Activated CD4-positive, CD25-positive, alpha-beta regulatory T cell treated with anti-CD3 and anti-CD28 coated beads, Interleukin-2, amount 50 U/mL, for 72 hours (primary cell): ENCODE measurements at regions not wholly inside any gene's neighbourhood (a gene's known extent, or its start where the extent isn't known, plus 50 kb on each side); places are given as distances from the start of the nearest gene placed in this dataset.

Source experiments
- DNase-seq: peaks from one replicate; pipeline ENCODE4 v3.0.0; 2021

DNA sequence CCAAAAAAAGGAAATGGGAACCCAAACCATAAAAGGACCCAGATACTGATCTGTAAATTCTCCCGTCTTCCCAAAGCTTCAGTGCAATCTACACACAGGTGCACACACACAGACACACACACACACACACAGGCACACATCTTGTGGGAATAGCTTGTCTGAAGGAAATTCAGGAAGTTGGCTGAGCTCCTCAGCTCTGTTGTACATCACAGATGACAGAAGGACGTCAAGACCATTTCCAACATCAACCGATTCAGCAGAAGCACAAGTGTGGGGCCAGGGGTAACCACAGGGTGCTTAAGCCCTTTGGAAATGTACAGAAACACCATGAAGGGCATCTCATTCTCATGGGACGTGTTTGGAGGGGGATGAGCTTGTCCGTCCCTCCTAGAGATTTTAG, 498.1 kb upstream of the PSMD7 start:
- DNase-seq = no peak

DNA sequence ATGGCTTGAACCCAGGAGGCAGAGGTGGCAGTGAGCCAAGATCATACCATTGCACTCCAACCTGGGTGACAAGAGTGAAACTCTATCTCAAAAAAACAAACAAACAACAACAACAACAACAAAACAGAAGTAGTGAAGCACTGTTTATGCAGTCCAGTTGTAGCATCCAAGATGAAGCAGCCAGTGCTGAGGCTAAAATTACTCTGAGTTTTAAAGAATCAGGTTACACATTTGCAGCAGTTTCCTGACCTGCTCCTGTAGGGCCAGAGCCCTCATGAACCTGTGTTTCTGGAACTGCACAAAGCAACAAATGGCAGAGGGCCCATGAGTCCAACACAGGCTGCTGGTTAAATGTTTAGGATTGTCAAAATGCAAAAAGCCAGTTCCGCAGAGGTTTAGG, 499.5 kb upstream of the PSMD7 start:
- no peak for DNase-seq

DNA sequence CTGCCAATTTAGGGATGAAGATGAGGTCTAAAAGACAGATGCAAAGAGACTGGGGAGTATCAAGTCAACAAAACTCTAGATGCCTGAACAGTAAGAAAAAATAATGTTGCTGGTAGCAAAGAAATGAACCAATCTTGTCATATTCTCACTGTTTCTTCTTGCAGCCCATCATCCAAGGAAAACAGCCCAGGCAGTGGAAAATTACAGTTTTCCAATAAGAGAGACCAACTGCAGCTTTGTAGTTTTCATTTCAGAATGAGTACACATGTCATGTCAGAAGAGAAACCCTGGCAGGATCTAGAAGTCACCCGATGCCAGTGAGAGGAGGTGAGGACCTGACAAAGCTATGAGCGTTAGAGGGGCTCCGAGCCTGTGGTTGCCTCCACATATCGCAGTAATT, 500.4 kb upstream of the PSMD7 start:
- DNase-seq = no peak

DNA sequence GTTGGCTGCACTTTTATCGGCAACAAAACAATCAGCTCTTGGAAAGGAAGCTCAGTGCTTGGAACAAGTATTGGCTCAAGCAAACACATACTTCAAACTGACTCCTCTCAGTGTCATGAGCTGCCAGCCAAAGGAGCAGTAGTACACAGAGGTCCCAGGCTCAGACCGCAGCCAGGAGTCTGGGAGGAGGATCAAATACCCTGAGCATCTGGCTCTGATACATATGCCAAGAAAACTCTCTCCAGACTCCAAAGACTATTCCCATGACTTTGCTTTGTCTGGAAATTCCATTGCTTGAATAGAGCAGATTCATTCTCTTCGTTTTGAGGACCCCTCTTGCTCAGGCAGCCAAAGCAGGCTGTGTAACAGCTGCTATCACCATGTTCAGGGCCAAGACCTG, 501.6 kb upstream of the PSMD7 start:
- no peak for DNase-seq

DNA sequence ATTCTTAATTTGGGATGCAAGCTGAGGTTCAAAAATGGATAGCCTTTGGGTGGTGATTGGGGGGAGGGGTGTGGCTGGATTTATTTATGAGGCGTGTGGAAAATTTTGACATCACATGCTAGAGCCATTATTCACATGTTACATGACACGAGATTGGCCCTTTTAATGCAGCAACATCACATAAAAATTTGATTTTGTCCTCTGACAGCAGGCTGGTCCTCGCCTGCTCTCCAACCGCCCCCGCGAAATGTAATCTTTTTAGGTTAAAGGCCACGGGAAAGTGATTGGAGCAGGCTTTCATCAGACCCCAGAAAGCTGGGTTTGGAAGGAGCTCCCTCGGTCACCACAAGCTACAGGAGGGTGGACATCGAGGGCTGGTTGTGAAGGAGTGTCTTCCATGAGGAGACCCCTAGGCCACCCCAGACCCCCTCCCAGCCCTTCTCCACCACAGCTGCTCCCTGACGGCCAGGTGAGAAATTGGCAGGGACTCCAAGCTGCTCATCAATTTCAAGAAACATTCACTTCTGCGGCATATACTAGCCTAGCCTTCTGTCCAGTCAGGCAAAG, 502.7 kb upstream of the PSMD7 start:
- no peak for DNase-seq

DNA sequence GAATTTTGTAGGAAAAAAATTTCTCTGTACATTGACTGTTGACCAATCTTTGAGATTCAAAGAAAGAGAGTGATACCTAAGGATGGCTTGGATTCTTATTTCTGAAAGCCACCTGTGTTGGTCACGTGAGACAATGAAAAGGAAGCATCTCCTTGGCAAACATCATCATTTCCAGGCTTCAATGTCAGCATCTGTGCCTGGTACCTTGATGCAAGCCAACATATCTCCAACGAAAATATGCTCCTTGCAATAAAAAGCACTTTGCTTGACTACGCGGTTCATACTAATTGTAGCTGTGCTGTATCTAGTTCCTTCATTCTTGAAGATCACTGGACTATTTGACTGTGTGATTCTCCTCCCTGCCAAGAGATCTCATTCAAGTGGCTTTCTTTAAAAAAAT, 503.4 kb upstream of the PSMD7 start:
- no peak for DNase-seq

DNA sequence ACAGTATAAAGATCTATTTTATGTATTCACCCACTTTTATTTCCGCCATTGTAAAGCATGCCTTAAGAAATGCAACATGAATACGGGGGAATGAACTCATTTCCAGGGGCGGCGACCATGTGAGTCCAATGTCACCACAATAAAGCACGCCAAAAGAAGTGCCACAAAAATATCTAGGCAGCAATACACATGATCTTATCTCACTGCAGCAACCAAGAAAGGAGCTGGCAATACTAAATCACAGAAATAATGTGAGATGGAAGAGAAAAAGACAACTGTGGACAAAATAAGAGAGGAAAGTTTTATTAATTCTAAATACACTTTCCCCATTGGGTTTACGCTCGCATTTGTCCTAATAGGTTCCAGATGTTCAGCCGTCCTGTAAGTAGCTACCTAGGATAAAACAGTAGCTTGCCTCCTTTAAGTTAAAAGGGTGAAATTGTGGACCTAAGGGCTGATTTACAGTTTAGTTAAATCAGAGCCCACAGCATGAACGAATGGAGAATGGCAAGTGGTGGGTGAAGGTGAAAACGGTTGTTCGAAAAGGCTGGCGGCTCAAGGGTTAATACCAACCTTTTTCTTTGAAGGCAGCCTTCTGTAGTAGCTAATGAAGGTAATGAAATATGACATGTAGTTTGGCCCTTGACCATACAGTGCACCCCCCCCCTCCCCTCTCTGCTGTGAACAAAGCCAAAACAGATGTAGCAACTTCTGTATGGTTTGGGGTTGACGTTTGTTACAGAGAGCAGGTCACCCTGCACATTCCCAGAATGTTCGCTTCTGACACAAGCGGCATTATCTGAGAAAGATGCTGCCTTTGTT, 504.2 kb upstream of the PSMD7 start:
- no peak for DNase-seq

DNA sequence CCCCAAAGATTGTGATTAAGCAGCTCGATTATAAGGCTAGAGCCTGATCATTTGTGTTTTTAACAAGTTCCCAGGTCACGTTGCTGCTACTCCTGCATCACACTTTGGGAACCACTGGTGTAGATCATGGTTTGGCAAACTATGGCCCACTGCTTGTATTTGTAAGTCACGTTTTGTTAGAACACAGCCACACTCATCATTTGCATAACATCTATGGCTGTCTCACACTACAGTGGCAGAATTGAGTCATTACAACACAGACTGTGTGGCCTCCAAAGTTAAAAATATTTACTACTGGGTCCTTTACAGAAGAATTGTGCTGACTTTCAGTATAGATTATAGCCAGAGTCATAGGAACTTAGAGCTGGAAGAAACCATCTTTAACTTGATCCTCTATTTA, 515.3 kb upstream of the PSMD7 start:
- DNase-seq = no peak

DNA sequence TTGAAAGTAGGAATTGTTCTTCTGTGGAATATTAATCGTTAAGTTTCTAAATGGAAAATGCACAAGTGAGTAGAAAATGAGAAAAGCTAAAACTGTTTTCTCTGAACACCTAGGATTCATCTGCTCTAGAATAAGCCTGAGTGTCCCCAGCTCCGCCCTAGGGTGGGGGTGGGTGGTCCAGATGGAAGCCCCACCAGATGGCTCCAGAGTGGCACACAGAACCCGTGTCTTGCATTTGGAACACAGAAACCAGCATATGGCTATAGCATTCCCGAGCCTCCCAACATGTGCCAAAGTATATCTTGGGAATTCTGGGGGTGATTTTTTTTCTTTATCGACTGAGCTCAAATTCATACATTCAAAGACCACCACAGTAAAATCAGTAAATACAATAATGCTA, 517.7 kb upstream of the PSMD7 start:
- no peak for DNase-seq

DNA sequence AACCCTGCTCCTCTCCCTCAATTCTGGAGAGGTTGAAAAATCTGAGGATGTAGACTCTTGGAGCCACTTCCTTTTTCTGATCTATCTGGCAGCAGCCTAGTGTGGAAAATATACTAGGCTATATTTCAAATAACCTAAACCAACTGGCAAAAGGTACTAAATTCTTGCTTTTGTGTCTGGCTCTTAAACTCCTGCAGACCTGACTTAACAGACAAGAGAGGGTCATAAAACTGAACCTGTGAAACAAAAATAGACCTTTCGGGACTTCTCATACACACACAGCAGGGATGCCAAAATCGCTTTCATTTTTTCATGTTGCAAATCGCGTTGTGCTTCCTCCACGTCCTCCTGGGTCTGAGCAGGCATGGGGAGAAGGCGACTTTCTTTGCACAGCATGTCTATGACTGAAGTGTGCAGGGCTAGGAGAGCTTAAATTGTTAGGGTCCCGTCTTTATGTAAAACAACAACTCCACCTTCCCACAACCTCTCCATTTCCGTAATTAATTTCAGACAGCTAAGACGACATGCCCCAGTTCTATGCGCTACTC, 520.7 kb upstream of the PSMD7 start:
- DNase-seq = no peak

DNA sequence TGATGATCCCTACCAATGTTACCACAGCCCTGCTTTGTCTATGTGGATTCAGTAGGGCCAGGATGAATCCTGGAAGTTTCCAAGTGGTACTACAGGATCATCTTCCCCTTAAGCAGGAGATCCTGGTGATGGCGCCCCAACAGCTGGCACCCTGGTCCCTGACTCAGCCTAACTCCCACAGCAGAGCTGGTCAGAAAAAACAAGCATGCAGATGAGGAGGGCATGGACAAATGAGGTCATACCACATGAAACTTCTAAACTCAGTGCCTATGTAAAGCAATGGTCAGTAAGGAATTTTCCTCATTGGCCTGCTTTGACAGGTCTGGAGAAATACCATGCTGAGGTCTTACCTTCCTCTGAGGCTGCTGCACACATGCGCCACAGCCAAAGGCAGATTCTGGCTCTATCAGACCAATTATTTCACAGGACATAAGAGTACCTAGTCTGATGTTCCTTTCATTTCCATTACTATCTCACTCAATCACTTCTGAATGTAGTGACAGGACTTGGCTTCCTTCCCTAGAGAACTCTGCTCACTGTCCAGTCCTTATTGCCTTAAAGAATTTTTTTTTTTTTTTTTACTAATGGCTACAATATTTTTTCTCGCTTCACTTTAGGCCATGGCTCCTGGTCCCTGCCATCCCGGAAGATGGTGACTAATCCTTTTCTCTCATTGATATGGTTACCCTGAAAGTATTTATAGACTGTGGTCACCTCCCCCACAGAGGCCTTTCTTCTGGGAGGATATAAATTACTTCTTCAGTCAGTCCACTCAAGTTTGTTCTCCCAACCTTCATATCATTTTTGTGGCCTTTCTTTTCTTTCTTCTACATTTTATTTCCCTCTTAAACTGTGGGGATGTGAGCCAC, 525.2 kb upstream of the PSMD7 start:
- no peak for DNase-seq

DNA sequence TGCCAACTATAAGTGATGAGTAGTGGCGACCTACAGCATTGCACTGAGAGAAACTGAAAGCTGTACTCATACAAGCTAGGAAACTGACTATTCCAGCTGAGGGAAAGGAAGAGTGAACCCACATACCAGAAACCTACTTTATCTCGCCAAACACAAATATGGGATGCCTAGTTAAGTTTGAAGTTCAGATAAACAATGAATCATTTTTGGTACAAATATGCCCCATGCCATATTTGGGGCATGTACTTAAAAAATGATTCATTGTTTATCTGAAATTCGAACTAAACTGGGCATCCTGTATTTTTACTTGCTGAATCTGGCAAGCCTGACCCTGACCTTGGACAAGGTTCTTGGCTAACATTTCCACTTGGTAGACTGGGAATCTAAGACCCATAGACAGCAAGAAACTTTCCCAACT, 527.8 kb upstream of the PSMD7 start:
- DNase-seq = no peak

DNA sequence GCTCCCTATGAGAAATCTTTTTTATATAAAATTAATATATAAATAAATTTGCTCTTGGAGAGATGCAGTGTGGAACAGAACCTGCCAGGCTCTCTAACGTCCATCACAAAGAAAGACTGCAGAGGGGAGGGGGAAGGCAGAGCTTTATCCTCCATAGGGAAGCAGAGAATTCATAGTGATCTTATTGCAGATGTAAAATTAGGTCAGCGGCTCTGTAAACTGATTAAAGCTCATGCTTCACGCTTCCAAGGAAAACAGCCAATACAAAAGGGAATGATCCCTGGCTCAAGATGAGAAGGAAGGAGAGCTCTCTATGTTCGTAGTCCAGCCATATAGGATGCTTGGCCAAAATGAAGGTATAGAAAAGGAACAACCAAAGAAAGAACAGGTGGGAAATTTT, 532.3 kb upstream of the PSMD7 start:
- no peak for DNase-seq

DNA sequence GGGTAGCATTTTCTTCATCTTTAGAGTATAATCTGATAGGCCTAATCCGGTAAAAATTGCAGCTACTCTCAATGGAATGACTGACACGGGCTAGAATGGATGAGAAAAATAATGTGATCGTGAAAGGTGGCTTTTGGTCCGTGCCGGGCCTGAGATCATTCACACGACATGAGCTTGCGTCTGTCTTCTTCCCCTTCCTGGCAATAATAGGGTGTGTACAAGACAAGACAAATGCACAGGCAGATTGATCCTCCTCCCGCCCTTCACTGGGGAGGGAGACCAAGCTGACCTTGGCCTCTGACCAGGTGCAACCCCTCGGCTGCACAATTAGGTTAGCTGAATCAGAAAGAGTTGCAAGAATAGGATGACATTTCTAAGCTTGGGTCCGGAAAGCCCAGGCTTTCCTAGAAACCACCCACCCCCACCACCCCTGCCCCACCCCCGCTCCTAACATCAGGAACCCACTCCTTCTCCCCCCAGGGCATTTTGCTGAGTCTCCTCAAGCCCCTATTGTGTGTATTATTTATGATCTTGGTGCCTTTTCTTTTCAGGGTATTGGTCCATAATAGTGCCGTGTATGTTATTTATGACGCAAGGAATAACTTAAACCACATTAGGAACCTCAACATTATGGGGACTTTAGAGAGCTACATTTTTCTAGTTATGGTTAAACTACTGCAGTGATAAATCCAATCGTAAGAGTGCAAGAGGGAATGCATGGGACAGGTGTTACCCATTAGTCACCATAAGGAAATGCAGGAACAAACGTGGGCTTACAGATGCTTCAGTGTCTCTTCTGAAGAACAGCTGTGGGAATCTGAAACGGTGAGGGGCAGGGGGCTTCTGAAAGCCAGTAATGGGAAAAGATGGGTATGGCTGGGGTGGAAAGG, 540.1 kb upstream of the PSMD7 start:
- no peak for DNase-seq

DNA sequence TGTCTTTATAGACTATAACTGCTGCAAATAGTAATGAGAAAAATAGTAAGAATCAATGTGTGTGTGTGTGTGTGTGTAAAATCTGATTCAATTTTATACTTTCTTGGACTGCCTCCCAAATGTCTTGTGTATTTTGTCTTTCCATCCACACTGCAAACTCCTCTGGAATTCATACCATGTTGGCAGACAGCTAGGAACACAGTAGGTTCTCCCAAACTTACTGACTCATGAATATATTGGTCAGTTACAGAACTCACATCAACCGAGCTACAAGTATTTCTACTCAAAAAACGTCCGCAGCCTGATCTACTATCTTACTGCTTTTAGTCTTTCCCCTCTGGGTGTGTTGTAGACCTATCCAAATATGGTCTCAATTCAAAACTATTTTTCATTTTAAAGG, 542.7 kb upstream of the PSMD7 start:
- no peak for DNase-seq

DNA sequence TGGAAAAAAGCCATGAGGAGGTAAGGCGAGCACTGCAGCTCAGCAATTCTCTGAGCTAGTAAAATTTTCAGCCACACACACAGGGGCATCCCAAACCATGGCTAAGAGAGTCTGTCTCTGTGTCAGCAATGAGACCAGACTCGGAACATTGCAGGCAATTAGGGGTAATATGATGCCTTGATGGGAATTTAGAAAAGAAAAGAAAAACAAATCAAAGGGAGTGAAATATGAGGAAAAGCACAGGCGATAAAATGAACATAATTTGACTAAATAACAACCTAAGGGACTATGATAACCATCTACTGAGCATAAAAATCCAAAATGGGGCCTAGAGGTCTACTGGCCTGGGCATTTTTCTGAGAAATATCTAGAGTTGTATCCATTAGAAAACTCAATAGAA, 546.0 kb upstream of the PSMD7 start:
- DNase-seq = no peak

DNA sequence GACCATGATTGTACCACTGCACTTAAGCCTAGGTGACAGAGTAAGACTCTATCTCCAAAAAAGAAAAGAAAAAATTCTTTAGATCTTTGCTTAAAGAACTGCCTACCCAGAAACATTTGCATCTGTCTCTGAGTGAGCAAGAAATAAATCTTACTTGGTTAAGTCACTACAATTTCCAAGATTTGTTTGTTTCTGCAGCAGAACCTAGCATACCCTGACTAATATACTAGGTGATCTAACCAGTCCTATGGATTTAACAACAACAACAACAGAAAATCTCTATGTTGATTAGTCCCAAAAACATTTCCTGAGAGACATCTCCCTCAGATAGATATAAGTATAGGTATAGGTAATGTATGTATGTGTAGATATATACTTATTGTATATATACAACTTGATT, 549.3 kb upstream of the PSMD7 start:
- no peak for DNase-seq

DNA sequence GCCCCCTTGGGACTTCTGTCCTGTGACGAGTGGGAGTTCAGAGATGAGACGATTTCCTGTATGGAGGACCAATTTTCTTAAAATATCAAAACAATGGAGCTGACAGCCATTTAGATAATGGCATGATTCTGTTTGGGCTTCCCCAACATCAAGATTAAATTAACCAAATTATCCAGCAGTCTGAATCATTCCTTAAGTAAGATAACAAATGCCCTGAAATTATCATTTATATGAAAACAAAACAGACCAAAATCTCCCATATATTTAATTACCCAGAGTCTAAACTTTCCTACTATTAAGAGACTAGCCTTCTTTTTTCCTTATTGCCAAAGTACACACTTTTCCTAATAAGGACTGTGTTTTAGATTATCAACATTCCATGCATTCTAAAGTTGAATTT, 550.1 kb upstream of the PSMD7 start:
- no peak for DNase-seq

DNA sequence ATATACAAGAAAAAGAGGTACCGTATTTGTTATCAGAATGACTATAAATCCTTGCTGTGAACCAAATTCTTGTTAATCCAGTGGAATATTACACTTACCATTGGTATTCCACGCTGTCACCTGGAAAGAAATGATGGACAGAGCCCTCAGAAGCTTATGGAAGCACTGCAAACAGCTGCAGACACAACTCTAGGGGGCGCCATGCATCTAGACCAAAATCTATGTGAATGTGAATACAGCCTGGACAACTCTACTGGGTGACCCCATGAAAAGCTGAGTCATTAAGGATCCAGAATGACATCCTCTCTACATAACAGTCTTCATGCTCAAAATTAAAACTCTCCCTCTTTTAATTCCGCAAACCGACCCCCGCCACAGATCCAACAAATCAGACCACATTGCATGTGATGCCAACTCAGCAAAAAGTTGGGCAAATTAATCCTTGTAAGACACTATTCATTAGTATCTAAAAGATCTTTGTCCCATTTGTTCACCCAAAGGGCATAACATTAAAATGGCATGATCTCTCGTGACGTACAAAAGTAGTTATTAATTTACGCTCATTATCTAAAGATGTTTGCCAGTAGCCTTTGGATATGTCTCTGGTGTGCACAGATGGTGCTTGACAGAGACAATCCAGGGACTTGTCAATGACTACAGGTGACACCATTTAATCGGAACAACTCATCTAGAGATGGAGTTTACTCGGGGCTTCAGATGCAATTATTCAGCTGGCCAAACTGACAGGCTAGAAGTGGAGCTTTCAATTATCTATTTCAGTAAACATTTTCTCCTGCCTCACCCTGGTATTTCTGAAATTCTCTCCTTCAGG, 552.7 kb upstream of the PSMD7 start:
- DNase-seq = no peak

DNA sequence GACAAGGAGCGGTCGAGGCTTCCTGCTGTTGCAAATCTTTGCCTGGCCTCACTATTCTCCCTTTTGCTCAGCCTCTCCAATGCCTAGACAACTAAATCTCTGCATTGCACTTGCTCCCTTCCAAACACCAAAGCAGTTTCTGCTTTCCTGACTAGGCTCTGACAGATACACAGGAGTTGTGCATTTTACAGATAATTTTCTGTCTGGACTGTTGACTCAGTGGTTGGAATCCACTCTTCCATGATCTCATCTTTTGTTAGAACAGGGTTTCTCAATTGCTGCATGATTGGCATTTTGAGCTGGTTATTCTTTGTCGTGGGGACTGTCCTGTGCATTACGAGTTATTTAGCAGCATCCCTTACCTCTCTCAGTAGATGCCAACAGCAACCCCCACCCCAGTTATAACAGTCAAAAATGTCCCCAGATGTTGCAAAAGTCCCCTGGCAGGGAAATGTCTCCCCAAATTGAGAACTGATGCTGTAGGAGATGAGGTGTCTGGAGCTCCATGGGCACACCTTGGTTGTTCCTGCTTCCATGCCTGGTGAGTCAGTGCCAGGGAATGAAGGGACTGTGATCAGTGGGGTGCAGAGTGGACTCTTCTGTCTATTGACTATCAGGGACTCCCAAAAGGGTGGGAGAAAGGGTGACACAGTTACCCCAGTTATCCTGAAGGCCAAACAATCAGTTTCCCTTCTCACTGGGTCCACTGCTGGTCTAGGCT, 557.4 kb upstream of the PSMD7 start:
- DNase-seq = no peak

DNA sequence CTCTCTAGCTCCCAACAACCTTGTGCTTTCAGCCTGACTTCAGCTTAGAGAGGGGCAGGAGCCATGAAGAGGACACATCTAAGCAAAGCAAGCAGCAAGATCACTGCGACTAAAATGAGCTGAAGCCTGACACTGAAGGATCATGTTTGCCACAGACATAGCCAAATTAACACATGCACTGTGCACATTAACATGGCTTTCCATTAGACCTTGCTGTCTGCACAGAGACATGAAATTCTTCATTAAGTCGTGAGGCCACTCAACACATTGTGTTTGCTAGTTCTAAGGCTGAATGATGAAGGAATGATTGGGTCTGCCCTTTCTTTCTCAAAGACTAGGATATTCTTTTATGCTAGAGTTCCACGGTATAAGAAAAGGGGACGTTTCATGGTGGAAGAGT, 558.3 kb upstream of the PSMD7 start:
- no peak for DNase-seq
